HepG2 (cell line): ENCODE measurements at regions not wholly inside any gene's neighbourhood (a gene's known extent, or its start where the extent isn't known, plus 50 kb on each side); places are given as distances from the start of the nearest gene placed in this dataset.

Experiments
- ATAC-seq: fragments of 200-7000 bp; cut with Tn5 transposase; 3 replicates; pipeline ENCODE4 v1.9.1; 2020; ENCODE audit warnings: mild to moderate bottlenecking, moderate library complexity
- BruUV-seq: library from RNA; stranded (reverse); fragments of 400-500 nt; replicated peaks from 2 replicates; lab custom pipeline; 2021; lab: Mats Ljungman, UMichigan
- CTCF ChIA-PET: fragments of 300-600 bp; formaldehyde crosslinking; extraction: SDS; loops from one replicate; lab custom pipeline; 2021; ENCODE audit warnings: low total read pairs, inconsistent platforms, low intra/inter-chr PET ratio; lab: Yijun Ruan, JAX
- POLR2A ChIA-PET: fragments of 350-600 bp; sonication (Branson Sonifier 250); formaldehyde crosslinking; loops from one replicate; lab custom pipeline; 2020; ENCODE audit warnings: antibody characterized with exemption, inconsistent platforms; lab: Yijun Ruan, JAX
- DNase-seq: peaks from one replicate; pipeline ENCODE4 v3.0.0-alpha.2; 2015; ENCODE audit warnings: low spot score
- FAIRE-seq: peaks from 3 replicates; lab custom pipeline; 2011; peaks lifted over from hg19 to GRCh38; lab: Jason Lieb, UNC
- H2AFZ ChIP-seq: one replicate; pipeline ENCODE4 v1.6.1; 2011; ENCODE audit warnings: low read length, inconsistent platforms
- H3K27ac ChIP-seq: fragments of 300-600 bp; 3 replicates; pipeline ENCODE4 v1.8.0; 2011; ENCODE audit warnings: mixed run types, mild to moderate bottlenecking, mixed read lengths, low read length, inconsistent platforms; ENCODE audit not compliant: insufficient read depth; ENCODE audit errors: extremely low read length
- H3K27me3 ChIP-seq, 2 experiments: fragments of 200-600 bp in 1 of 2; 2 replicates in 1 of 2; 3 replicates in 1 of 2; pipeline versions ENCODE4 v1.6.0 to v1.8.0; 2011; ENCODE audit warnings: low read length in 2 of 2, mild to moderate bottlenecking in 2 of 2, moderate library complexity in 2 of 2, inconsistent platforms in 1 of 2; ENCODE audit not compliant: insufficient read depth in 2 of 2, control insufficient read depth in 1 of 2
- H3K36me3 ChIP-seq, 2 experiments: fragments of 200-600 bp in 1 of 2; replicated peaks in 1 of 2; 2 replicates in 1 of 2; 3 replicates in 1 of 2; pipeline versions ENCODE4 v1.5.1 to v1.8.0; 2011; ENCODE audit warnings: low read length in 2 of 2, inconsistent platforms in 1 of 2; ENCODE audit not compliant: insufficient read depth in 2 of 2, control insufficient read depth in 1 of 2
- H3K4me1 ChIP-seq: 2 replicates; pipeline ENCODE4 v1.5.1; 2012; ENCODE audit warnings: low read length, inconsistent platforms; ENCODE audit not compliant: insufficient read depth
- H3K4me2 ChIP-seq: 2 replicates; pipeline ENCODE4 v1.6.0; 2011; ENCODE audit warnings: low read depth, low read length, inconsistent platforms
- H3K4me3 ChIP-seq, 3 experiments: fragments of 200-600 bp in 1 of 3; sonication (generic), shearing (Covaris generic) in 1 of 3; replicated peaks in 1 of 3; 2 replicates each; pipeline ENCODE4 v1.5.1; 2011 to 2016; ENCODE audit warnings: low read length in 3 of 3, inconsistent platforms in 2 of 3, low read depth in 2 of 3, mild to moderate bottlenecking in 2 of 3, control low read depth in 1 of 3, mixed read lengths in 1 of 3; ENCODE audit not compliant: insufficient read depth in 1 of 3
- H3K79me2 ChIP-seq: one replicate; pipeline ENCODE4 v1.6.1; 2011; ENCODE audit warnings: low read length, inconsistent platforms; ENCODE audit not compliant: insufficient read depth
- H3K9ac ChIP-seq: 2 replicates; pipeline ENCODE4 v1.6.0; 2011; ENCODE audit warnings: mild to moderate bottlenecking, low read depth, low read length, inconsistent platforms; ENCODE audit not compliant: insufficient read depth
- H3K9me3 ChIP-seq: 2 replicates; pipeline ENCODE4 v1.5.1; 2012; ENCODE audit warnings: mild to moderate bottlenecking, low read length
- H4K20me1 ChIP-seq: 2 replicates; pipeline ENCODE4 v1.6.0; 2011; ENCODE audit warnings: inconsistent platforms, mild to moderate bottlenecking, low read length, moderate library complexity; ENCODE audit not compliant: insufficient read depth
- KDM2A ChIP-seq: sonication (generic); formaldehyde crosslinking; IDR thresholded peaks from 2 replicates; pipeline ENCODE4 v1.4.0; 2020; ENCODE audit warnings: low read depth, missing genetic modification reagents, borderline replicate concordance
- MBNL3 ChIP-seq: fragments of 250-450 bp; sonication (Bioruptor Pico); conservative IDR thresholded peaks from 2 replicates; pipeline ENCODE4 v1.8.0; 2022; ENCODE audit warnings: mild to moderate bottlenecking, inconsistent platforms
- RBM39 ChIP-seq: fragments of 200-400 bp; formaldehyde crosslinking; IDR thresholded peaks from one replicate; pipeline ENCODE4 v1.6.1; 2018; ENCODE audit warnings: antibody characterized with exemption, mild to moderate bottlenecking, low read depth, low read length; ENCODE audit not compliant: poor library complexity, severe bottlenecking
- SAP130 ChIP-seq: IDR thresholded peaks from 2 replicates; pipeline ENCODE4 v1.6.1; 2016; ENCODE audit warnings: low read depth
- SRY ChIP-seq: sonication (generic); formaldehyde crosslinking; IDR thresholded peaks from 2 replicates; pipeline ENCODE4 v1.8.0; 2022; ENCODE audit warnings: mild to moderate bottlenecking, missing genetic modification reagents
- TBX3 ChIP-seq: fragments of 450-650 bp; IDR thresholded peaks from 2 replicates; pipeline ENCODE4 v1.6.1; 2017; ENCODE audit warnings: antibody characterized with exemption, mild to moderate bottlenecking, inconsistent platforms, borderline replicate concordance
- TCF12 ChIP-seq, 2 experiments: fragments of 450-650 bp in 1 of 2; sonication (generic) in 1 of 2; formaldehyde crosslinking in 1 of 2; IDR thresholded peaks; 2 replicates each; pipeline versions ENCODE4 v1.6.1 to v1.8.0; 2017 to 2022; ENCODE audit warnings: antibody characterized with exemption in 1 of 2, mild to moderate bottlenecking in 1 of 2, missing genetic modification reagents in 1 of 2, moderate library complexity in 1 of 2
- ZNF317 ChIP-seq: sonication (generic); formaldehyde crosslinking; IDR thresholded peaks from 2 replicates; pipeline ENCODE4 v1.5.0; 2020; ENCODE audit warnings: mild to moderate bottlenecking, missing genetic modification reagents
- ZNF34 ChIP-seq: sonication (generic); formaldehyde crosslinking; IDR thresholded peaks from 2 replicates; pipeline ENCODE4 v1.4.0; 2020; ENCODE audit warnings: mild to moderate bottlenecking, missing genetic modification reagents, borderline replicate concordance
- ZNF567 ChIP-seq: sonication (generic); formaldehyde crosslinking; IDR thresholded peaks from 2 replicates; pipeline ENCODE4 v1.8.1; 2023; ENCODE audit warnings: mild to moderate bottlenecking, missing genetic modification reagents, borderline replicate concordance
- WGBS: methylation state at CpG from one replicate; pipeline ENCODE4 v1.1.6; 2017; ENCODE audit warnings: low lambda C conversion rate; 5-methylcytosine and 5-hydroxymethylcytosine counted together
- in situ Hi-C: cut with HindIII; loops from 2 replicates; pipeline ENCODE4 v1.10.0; 2017; ENCODE audit warnings: low pct_unique_long_range_greater_than_20kb; ENCODE audit not compliant: extremely low pct_ligation_motif_present
- intact Hi-C: fragments of 100-400 bp; cut with micrococcal nuclease; formaldehyde crosslinking; loops from one replicate; pipeline ENCODE4 v1.10.0; 2022; ENCODE audit not compliant: unreplicated experiment
- TF ChIP-seq, protein P1 (sequence below): sonication (generic); formaldehyde crosslinking; IDR thresholded peaks from 2 replicates; pipeline ENCODE4 v1.8.0; 2022; ENCODE audit warnings: low read depth, missing genetic modification reagents
- TF ChIP-seq, protein P2 (sequence below): IDR thresholded peaks from 2 replicates; pipeline ENCODE4 v1.6.1; 2016; ENCODE audit warnings: low read depth, missing genetic modification reagents, missing compliant biosample characterization
- TF ChIP-seq, protein P3 (sequence below): sonication (generic); formaldehyde crosslinking; IDR thresholded peaks from 2 replicates; pipeline ENCODE4 v1.8.0; 2023; ENCODE audit warnings: mild to moderate bottlenecking, missing genetic modification reagents

DNA sequence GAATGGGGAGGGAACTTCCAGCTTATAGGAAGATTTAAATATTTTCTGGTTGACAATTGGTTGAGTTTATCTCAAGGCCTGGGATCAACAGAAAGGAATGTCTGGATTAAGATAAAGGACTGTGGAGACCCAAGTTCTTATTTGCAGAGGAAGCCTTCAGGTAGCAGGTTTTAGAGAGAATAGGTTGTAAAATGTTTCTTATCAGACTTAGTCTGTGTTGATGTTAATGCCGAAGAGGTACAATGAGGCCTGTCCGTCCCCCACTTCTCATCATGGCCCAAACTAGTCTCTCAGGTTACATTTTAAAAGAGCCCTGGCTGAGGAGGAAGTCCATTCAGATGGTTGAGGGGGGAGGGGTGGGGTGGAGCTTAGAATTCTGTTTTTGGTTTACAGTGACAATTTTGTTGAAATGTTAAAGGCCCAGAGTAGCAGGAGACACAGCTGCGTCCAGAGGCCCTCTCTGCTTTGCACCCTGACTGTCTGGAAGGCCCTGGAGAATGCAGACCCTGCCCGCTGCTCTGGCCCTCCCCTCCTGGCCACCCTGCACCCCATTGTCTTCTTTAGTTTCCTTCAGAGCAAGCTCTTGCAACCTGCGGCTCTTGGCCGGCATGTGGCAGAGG lies 672.5 kb upstream of the TMEM132C start (continued):
- TF ChIP-seq, protein P1, sequence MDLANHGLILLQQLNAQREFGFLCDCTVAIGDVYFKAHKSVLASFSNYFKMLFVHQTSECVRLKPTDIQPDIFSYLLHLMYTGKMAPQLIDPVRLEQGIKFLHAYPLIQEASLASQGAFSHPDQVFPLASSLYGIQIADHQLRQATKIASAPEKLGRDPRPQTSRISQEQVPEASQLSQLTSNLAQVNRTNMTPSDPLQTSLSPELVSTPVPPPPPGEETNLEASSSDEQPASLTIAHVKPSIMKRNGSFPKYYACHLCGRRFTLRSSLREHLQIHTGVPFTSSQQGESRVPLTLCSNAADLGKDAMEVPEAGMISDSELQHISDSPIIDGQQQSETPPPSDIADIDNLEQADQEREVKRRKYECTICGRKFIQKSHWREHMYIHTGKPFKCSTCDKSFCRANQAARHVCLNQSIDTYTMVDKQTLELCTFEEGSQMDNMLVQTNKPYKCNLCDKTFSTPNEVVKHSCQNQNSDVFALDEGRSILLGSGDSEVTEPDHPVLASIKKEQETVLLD (CRISPR knock-in tag), result no peak

DNA sequence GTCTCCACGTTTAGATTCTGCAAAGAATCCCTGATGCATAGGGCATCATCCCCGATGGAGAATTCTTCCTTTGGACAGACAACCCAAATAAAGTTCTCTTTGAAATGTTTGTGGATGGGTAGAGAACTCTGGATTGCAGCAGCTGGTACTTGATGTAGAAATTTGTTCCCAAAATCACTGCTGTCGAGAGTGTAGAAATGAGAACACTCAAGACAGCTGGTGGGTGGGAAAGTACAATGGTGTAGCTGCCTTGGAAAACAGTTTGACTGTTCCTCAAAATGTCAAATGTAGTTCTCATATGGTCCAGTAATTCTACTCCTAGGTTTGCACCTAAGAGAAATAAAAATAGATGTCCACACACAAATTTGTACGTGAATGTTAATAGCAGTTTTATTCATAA lies 671.5 kb upstream of the TMEM132C start:
- H3K79me2 ChIP-seq, result no peaks in the 10 kb centered on the region
- no peaks in the 10 kb centered on the region for H3K36me3 ChIP-seq
- H3K9me3 ChIP-seq, result no peaks in the 10 kb centered on the region; the same call in 1 of the 2 replicates
- H3K9ac ChIP-seq, result no peak overlapping the region
- H4K20me1 ChIP-seq, result no peaks in the 10 kb centered on the region
- ATAC-seq (no peak), DNase-seq (no peak), FAIRE-seq (no peak)
- no peak overlapping the region for H3K4me2 ChIP-seq
- no TSS peak for BruUV-seq
- H3K4me1 ChIP-seq, result no peaks in the 10 kb centered on the region
- in situ Hi-C loops (no loop called here), intact Hi-C loops (no loop called here)
- H3K27me3 ChIP-seq, result no peaks in the 10 kb centered on the region
- 14% methylated on average over 4 of the region's 4 CpGs for WGBS
- H3K4me3 ChIP-seq, result no peak overlapping the region
- no peak overlapping the region for H3K27ac ChIP-seq
- CTCF ChIA-PET, result no interaction called here
- POLR2A ChIA-PET, result no interaction called here
- H2AFZ ChIP-seq, result no peak overlapping the region
- TF ChIP-seq ZNF317 (no peak), KDM2A (no peak), SRY (CRISPR knock-in tag) (no peak), TBX3 (no peak), ZNF34 (CRISPR knock-in tag) (no peak), RBM39 (no peak), TCF12 (IDR thresholded peaks at IDR 0.05) (no peak), TCF12 (CRISPR knock-in tag; IDR thresholded peaks at IDR 0.05) (no peak), ZNF567 (CRISPR knock-in tag) (no peak), MBNL3 (no peak), SAP130 (CRISPR knock-in tag) (no peak)
- TF ChIP-seq, protein P2, sequence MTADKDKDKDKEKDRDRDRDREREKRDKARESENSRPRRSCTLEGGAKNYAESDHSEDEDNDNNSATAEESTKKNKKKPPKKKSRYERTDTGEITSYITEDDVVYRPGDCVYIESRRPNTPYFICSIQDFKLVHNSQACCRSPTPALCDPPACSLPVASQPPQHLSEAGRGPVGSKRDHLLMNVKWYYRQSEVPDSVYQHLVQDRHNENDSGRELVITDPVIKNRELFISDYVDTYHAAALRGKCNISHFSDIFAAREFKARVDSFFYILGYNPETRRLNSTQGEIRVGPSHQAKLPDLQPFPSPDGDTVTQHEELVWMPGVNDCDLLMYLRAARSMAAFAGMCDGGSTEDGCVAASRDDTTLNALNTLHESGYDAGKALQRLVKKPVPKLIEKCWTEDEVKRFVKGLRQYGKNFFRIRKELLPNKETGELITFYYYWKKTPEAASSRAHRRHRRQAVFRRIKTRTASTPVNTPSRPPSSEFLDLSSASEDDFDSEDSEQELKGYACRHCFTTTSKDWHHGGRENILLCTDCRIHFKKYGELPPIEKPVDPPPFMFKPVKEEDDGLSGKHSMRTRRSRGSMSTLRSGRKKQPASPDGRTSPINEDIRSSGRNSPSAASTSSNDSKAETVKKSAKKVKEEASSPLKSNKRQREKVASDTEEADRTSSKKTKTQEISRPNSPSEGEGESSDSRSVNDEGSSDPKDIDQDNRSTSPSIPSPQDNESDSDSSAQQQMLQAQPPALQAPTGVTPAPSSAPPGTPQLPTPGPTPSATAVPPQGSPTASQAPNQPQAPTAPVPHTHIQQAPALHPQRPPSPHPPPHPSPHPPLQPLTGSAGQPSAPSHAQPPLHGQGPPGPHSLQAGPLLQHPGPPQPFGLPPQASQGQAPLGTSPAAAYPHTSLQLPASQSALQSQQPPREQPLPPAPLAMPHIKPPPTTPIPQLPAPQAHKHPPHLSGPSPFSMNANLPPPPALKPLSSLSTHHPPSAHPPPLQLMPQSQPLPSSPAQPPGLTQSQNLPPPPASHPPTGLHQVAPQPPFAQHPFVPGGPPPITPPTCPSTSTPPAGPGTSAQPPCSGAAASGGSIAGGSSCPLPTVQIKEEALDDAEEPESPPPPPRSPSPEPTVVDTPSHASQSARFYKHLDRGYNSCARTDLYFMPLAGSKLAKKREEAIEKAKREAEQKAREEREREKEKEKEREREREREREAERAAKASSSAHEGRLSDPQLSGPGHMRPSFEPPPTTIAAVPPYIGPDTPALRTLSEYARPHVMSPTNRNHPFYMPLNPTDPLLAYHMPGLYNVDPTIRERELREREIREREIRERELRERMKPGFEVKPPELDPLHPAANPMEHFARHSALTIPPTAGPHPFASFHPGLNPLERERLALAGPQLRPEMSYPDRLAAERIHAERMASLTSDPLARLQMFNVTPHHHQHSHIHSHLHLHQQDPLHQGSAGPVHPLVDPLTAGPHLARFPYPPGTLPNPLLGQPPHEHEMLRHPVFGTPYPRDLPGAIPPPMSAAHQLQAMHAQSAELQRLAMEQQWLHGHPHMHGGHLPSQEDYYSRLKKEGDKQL (CRISPR knock-in tag), result no peak
- TF ChIP-seq, protein P3, sequence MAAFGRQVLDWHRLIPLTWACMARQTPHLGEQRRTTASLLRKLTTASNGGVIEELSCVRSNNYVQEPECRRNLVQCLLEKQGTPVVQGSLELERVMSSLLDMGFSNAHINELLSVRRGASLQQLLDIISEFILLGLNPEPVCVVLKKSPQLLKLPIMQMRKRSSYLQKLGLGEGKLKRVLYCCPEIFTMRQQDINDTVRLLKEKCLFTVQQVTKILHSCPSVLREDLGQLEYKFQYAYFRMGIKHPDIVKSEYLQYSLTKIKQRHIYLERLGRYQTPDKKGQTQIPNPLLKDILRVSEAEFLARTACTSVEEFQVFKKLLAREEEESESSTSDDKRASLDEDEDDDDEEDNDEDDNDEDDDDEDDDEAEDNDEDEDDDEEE (CRISPR knock-in tag), result no peak
